PC-9 (cell line): ENCODE measurements at regions not wholly inside any gene's neighbourhood (a gene's known extent, or its start where the extent isn't known, plus 50 kb on each side); places are given as distances from the start of the nearest gene placed in this dataset.

ENCODE experiments used
- CTCF ChIP-seq: fragments of 200-600 bp; sonication (generic); conservative IDR thresholded peaks from 2 replicates; pipeline ENCODE4 v1.6.1; 2017; ENCODE audit warnings: mixed run types, antibody characterized with exemption, mild to moderate bottlenecking, moderate library complexity
- EZH2 ChIP-seq: fragments of 200-600 bp; sonication (generic); IDR thresholded peaks from 2 replicates; pipeline ENCODE4 v1.8.0; 2017; ENCODE audit warnings: antibody characterized with exemption, low read depth

- TF ChIP-seq CTCF = no peak
- no peak for TF ChIP-seq EZH2
These were observed 518.9 kb upstream of the NR5A2 start for GRCh38 chr1:199508653-199509052.
